ENCODE measurements at regions not wholly inside any gene's neighbourhood (a gene's known extent, or its start where the extent isn't known, plus 50 kb on each side); places are given as distances from the start of the nearest gene placed in this dataset.

DNA sequence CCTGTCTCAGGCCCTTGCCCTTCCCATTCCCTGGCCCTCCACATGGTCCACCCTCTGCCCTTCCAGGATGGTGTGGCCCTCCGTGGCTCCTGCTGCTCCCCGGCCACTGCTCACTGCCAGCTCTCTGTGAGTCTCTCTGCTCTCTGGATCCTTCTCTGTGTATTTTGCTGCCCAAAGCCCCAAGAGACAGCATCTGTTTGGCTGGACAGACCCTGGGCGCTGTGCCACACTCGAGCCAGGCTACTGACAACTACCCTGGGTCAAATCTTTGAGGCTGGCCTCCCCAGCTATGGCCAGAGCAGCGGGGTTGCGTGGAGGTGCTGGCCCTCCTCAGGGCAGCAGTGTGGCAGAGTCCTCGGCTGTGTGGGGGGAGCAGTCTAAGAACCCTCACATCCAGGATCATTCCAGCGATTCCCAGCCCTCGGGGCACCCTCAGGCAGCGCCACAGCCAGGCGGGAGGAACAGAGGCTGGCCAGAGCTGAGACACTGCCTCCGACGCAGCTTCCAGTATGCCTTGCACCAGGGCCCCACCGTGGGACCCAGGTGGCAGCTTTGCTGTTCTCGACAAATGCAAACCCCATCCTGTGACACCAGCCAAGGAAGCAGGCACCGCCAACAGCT, 139.4 kb upstream of the GLI2 start:
- DNase-seq, result no peak

DNA sequence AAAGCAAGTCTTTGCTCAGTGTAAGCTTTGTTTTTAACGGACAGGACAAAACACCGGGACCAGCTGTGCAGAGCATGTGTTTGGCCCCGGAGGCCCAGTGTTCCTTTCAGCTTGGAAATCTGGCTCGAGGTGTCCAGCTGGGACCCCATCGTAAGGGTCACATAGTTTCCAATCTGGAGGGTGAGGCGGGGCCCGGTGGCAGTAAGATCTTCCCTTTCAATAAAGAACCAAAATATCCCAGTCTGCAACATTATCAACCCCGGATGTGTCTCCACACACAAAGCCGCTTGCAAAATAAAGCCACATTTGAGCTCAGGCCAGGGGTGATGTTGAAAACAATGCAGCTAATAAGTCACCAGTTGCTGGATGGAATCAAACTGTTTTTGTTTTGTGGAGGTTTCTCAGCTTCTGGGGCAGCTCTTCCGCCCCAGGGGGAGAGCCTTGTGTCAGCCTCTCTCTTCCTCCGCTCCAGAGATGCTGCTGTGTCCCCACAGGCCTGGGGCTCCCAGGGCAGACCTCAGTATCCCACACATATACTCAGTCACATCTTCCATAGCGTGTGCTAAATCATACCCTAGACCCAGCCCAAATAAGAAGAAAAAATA, 138.6 kb upstream of the GLI2 start:
- DNase-seq, result no peak

DNA sequence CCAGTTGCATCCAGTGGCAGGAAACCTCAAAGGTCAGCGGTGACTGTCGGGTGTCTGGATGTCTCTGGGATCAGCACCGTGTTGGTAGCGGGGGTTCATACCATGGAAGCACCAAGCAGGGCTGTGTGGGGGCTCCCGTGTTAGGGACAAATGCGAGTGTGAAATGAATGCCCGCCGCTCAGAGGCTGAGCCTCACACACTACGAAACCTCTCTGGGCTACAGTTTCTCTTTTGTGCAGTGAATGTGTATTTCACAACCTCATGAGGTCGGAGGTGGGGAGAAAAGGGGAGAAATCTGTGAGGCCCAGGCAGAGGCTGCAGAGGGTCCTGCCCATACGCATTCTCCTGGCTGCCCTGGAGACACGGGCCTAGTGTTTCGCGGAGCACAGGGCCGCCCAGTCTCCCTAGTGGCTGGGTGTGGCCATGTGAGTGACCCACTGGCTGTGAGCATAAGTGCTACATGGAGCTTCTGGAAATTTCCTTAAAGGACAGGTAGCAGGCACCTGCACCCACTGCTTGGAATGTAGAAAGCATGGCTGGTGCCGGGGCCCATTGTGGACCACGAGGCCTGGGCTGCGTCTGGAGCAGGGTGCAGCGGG, 138.0 kb upstream of the GLI2 start:
- no peak for DNase-seq

DNA sequence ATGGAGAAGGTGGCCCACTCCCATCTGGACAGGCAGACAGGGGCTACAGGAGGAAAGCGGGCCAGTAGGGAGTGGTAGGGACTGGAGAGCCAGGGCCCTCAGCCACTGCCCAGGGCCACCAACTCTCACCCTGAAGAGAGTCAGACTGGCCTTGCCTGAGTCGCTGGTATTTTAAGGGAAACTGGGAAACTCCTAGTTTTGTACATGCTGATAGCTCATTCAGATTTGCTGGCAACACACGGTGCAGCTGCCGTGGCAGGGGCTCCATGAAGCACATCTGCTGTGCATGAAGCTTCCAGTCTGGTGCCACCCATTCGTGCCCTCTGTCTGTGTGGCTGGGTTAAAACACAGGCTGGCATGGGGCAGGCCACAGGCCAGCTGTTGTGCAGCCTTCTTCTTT, 137.3 kb upstream of the GLI2 start:
- DNase-seq, result no peak

DNA sequence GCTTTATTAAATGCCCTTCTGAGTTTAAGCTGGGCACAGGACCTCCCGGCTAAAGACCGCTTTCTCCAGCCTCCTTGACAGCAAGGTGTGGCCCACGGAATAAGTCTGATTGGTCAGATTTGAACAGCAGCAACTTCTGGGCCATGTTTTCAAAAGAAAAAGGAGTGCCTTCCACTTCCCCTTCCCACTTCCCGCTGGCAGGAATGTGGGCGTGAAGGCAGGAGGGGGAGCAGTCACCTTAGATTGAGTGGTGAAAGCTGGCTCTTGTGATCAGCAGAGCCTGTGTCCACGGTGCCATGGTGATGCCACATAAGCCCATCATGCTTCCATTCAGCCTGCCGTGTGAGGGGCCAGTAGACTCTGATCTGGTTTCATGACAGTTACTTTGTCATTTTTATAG, 136.6 kb upstream of the GLI2 start:
- no peak for DNase-seq

DNA sequence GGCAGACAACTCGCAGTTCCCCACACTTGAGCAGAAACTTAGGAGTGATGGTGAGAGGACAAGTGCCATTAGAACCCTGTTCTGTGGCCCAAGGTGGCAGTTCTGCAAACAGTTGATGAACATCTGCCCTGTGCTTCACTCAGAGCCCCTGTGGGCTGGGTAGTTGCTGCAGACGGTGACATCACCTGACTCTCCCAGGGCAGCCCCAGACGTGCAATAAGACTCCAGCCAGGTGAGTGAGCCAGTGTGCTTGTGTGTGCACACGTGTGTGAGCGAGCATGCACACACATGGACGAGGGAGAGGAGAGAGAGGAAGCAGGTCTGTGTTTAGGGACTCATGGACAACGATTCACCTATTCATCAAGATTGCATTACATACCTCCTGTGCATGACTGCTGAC, 136.0 kb upstream of the GLI2 start:
- DNase-seq, result no peak

DNA sequence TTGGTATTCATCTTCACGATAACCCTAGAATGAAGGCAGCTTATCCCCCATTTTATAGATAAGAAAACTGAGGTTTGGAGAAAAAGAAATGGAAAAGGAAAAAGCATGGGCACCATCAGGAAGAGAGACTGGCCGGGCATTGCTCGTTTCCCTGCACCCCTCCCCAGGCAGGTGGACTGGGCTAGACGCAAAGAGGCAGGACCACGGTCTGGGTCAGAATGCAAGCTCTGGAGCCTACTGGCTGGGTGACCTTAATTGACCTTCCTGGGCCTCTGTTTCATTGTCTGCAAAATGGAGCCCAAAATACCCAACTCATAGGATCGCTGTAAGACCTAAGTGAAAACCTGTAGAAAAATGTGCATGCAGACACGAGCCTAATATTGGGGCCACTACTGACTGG, 135.3 kb upstream of the GLI2 start:
- DNase-seq, result no peak

DNA sequence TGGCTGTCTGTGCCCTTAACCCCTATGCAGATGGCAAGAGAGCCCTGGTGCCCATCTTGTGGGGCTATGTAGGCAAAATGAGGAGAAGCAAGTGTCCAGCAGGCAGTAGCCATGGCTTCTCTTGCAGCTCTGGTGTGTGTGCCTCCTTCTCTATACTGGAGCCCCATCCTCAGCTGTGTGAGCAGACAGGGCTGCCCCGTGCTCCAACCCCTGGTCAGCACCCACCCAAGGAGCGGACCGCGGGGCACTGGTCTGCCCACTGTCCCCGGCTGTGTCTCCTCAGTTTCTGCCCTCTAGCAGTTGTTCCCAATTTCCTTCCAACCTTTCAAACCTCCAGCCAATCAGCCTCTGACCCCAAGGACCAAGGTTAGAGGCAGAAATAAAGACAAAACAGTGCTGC, 134.9 kb upstream of the GLI2 start:
- no peak for DNase-seq

DNA sequence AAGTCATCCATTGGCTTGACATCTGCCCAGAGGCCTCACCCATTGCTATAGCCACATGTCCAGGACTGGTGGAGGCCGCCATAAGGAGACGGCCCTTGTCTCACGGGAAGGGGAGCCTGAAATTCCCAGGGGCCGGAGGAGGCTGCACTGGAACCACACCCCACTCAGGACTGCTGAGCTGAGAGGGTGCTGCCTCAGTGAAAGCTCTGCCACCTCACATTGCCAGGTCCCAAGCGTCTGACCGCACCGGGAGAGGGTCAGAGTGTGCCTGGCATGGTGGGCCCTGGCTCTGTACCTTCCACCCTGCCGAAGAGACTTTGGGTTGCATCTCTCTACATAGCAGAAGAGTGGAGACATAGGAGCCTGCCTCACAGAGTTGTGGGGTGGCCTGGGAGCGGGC, 134.1 kb upstream of the GLI2 start:
- no peak for DNase-seq

DNA sequence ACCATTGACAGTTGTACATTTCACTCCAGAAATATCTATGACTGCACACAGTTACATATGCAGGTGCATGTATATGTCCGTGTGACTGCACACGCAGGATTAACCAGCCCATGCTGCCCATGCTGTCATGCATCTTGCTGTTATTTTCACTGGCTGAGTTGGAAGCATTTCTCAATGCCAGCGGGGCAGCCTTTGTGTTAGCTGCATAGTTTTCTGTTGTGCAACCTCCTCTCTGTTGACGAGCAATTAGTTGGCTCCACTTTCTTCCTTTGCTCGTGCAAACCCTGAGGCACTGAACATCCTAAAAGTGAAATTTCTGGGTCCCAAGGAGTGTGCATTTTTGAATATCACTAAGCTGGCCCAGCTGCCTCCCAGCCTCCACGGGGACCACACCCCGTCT, 133.4 kb upstream of the GLI2 start:
- no peak for DNase-seq

DNA sequence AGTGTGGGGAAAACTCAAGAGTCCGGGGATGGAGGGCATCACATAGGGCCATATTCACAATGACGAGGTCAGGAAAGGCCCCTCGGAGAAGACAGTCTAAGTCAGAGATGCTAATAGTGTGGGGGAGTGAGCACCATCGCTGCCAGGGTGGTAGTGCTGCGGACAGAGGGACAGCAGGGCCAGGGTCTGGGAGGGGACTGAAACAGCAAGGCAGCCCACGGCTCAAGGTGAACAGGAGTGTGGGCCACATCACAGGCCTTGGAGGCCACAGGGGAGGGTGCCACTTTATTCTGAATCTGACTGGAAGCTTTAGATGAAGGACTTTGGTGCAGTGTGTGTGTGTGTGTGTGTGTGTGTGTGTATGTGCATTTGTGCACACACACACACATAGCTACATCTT, 130.9 kb upstream of the GLI2 start:
- DNase-seq, result no peak

DNA sequence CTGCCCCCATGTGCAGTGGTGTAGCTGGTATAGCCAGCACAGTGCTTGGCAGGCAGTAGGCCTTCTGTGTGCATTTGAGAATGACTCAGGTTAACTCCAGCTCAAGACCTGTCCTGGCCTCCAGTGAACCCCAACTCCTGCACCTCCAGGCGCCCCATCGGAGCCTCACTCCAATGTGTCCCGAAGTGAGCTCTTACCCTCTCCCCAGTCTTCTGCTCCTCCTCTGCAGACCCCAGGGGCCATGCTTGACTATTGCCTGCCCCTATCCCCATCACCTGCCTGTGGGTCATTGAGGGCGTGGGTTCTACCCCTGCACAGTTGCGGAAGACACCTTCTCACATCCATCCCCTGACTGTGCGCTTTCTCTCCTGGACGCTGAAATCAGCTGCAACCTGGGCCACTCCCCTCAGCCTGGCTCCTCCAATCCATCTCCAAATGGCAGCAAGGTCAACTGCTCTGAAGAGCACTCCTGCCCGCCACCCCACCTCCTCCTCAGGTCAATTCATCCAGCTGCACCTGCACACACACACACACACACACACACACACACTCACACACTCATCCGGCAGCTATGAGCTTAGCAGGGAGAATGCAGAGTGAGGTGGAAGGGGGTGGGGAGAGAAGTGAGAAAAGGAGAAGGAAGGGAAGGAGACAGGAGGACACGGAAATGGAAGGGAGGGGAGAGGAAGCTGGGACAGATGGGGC, 130.3 kb upstream of the GLI2 start:
- no peak for DNase-seq

DNA sequence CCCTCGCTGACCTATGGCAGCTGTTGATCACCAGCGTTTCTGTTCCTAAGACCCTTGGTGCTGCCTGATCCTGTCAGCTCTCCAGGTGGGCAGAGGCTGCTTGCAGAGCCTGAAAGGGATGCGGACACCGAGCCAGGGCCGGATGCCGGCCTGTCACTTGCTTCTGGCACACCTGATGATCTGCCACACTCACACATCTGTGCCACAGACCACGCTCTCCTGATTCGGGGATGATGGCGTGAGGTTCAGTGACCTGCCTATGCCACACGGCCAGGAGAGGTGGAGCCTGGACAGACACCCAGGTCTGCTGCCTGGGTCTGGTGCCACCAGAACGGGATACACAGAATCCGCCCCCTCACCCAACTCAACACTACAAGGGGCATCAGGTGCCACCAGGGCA, 129.4 kb upstream of the GLI2 start:
- no peak for DNase-seq

DNA sequence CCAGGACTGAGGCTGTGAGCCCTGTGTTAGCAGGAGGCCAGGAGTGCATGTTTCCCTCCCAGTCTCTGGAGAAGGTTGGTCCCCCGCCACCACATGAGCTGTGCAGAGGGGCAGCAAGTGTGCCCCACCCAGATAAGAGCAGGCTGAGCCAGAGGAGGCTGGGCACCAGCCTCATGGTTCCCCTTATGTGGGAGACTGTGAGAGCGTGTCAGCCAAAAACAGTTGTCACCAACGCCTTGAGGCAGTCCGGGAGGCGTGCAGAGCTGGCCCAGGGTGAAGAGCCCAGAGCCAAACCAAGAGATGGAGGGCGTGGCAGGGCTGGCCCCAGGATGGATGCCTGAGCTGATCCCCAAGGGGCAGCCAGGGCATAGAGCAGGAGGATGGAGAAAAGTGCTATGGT, 128.7 kb upstream of the GLI2 start:
- no peak for DNase-seq

DNA sequence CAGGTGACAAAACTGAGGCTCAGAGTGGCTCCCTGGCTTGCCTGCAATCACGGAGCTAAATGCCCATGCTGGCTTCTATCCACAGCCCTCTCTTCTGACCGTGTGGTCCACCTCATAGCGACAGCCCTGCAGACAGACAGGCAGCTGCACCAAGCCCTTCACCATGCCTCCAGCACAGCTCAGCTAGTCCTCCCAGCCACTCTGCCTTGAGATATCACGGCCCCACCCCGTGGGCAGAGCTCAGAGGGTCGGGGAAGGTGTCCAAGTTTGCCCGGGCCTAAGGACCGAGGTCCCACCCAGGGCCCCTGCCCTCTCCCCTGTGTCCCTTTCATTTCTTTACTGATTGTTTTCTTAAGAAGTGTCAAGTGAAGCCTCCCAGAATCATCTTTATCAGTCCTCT, 128.2 kb upstream of the GLI2 start:
- no peak for DNase-seq

DNA sequence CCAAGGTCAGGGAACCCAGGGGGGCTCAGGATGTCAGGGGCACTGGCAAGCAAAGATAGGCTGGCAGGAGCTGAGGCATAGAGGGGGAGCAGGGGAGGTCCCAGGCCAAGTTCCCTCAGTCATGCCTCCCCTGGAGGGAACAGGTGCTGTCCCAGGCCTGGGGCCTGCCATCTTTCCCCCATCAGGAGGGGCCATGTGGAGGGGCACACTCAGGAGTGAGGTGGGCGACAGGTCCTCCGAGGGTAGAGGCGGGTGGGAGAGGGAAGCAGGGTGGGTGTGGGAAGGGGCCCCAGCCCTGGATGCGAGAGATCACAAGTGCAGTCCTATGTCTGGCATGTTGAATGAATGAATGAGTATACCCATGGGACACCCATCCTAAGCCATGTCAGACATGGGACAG, 127.7 kb upstream of the GLI2 start:
- DNase-seq, result no peak

DNA sequence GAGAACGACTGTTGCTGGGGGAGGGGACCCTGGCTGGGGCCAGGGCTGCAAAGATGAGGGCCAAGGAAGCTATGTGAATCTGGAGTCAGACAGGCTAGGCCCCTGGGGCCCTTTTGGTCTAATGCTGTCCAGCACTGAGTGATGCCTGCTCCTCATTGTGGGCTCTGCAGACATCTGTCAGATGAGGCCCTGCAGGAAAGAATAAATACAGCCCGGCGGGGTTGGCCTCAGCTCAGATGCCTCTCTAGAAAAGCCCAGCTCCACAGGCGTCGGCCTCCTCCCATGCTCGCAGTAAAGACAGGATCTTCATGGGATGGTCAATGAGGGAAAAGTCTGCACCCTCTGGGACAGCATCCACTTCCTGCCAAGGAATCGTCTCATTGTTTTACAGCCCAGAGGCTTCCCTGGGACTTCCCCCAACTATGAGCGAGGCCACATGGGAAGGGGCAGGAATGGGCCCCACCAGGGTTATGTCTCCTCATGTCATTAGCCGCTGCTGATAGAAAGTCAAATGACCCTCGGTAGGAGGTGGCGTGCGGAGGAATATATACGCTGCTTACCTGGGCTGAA, 125.8 kb upstream of the GLI2 start:
- no peak for DNase-seq

DNA sequence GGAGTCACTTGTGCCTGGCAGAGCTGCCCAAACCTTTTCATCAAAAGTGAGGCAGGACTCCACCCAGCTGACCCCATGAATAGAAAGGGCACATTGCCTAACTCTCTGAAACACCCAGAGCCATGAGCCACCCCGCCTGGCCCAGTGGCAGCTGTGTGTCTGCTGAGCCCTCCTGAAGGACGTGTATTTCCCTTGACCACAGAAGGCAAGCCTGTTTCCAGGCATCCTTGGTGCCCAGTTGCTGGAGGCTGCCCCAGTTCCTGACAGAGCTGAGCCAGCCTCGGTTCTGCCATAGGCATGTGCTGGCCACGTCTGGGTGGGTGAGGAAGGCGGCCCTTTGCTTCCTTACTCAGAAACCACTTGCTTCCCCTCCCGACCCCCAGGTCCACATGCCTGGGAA, 124.7 kb upstream of the GLI2 start:
- no peak for DNase-seq

DNA sequence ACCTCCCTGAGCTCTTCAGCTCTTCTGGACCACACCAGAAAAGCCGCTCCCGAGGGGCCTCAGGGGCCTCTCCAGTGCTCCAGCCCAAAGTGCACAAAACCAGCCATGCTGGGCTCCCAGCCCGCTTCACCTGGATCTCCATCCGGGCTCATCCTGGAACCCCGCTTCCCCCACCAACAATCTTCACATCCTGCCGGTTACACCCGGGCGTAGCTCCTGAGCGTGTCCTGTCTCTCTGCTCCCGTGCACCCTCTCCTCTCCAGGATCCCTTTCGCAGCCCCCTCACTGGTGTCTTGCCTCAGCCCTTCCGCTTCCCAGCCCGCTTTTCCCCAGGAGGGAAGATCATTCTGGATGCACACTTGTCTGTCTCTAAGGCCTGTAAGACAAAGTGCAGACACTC, 123.7 kb upstream of the GLI2 start:
- no peak for DNase-seq

DNA sequence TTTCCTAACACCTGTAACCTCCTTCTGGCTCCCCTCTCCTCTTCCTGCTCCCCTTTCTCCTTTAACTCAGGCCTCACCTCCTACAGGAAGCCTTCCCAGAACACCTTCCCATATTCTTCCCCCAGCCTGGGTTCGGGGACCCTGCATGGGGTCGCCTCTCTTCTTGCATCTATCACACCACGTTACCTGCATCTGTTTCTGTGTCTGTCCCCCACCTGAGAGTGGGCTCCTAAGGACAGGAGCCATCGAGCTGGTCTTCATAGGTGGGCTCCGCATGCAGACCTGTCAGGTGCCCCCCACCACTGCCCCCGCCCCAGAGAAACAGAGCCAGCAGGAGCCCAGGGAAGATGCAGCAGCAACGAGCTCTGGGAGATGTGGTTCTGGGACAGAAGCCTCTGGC, 123.2 kb upstream of the GLI2 start:
- DNase-seq, result no peak

DNA sequence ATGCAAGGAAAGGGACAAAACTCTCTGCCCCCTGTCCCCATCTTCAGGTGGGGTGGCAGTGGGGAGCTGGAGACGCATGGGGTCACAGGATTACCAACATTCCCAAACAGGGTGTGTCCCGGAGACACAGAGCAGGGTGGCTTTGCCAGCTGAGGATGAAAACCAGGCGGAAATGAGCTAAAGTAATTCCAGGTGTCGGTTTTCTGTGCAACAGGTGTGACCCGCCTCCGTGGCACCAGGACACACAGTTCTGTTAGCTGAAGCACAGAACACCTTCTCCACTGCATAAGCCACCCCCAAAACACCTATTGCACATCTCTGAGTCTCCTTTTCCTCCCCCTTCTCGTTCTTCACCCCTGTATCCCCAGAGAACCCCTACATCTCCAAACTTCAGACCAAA, 122.7 kb upstream of the GLI2 start:
- DNase-seq, result no peak

DNA sequence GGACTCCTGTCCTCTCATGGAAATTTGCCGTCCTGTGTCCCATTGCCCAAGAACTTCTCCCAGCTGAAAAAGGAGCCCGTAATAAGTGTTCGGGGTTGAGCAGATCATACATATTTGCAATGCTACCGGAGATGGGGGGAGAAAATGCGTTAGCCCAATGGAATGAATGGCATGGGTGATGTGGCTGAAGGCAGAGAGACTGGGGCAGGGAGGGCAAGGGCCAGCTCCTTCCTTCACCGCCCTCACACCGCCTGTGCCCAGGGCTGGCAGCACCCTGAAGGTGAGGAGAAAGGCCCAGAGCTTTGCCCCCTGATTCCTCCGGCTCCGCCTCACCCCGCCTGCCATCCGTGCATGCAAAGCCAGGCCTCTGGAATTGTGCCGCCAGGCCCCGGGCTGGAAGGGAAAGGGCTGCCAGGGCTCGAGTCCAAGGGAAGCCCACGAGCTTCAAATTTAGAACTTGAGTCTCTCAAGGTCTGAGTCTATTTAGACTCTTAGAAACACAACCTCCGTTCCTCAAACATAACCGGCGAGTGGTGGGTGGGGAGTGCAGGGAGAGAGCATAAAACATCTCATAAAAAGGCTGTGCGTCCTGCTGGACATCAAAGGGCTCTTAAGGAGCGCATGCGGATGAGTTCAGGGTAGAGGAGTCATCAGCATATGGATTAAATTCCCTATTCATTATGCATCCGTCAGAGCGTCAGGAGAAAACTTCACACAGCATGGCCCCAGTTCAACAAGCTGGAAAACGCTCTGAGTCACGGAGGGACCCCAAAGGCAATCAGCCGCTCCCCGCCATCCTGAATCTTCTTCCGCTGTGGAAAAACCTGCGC, 121.7 kb upstream of the GLI2 start:
- no peak for DNase-seq

DNA sequence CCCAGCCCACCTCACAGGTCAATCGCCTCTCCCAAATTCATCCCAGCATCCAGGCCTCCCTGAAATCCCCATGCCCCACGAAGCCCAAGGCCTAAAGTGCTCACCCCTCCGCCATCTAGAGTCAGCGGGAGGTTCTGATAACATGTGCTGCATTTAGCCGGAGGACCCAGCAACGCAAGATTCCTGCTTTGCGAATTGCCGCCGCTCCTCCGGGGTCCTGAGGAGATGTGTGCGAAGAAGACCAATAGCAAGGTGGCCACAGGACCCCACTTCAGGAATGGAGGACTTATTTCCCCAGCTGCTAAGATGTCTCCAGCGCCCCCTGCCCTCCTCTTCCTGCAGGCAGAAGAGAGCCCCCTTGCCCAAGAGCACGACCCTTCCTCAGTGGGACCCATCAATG, 120.8 kb upstream of the GLI2 start:
- no peak for DNase-seq
